ENCODE measurements at regions not wholly inside any gene's neighbourhood (a gene's known extent, or its start where the extent isn't known, plus 50 kb on each side); places are given as distances from the start of the nearest gene placed in this dataset.

GRCh38 chr13:105602956-105603670 lies 932.3 kb downstream of the EFNB2 start:
- no peak for DNase-seq (ENCODE audit: low read depth)

- no peak for DNase-seq (ENCODE audit: low read depth)
These were observed 935.9 kb downstream of the EFNB2 start for GRCh38 chr13:105599477-105600037.

- no peak for DNase-seq (ENCODE audit: low read depth)
These were observed 936.9 kb downstream of the EFNB2 start for GRCh38 chr13:105598529-105598928.

GRCh38 chr13:105597573-105597972 lies 937.9 kb downstream of the EFNB2 start:
- DNase-seq (ENCODE audit: low read depth) = no peak

GRCh38 chr13:105595471-105595870 lies 940.0 kb downstream of the EFNB2 start:
- DNase-seq (ENCODE audit: low read depth) = no peak

GRCh38 chr13:105591277-105591676 lies 944.2 kb downstream of the EFNB2 start:
- no peak for DNase-seq (ENCODE audit: low read depth)

GRCh38 chr13:105587786-105588185 lies 947.7 kb downstream of the EFNB2 start:
- DNase-seq (ENCODE audit: low read depth) = no peak

- DNase-seq (ENCODE audit: low read depth) = no peak
These were observed 955.4 kb downstream of the EFNB2 start for GRCh38 chr13:105579821-105580710.

- no peak for DNase-seq (ENCODE audit: low read depth)
These were observed 962.3 kb downstream of the EFNB2 start for GRCh38 chr13:105573136-105573535.

- no peak for DNase-seq (ENCODE audit: low read depth)
These were observed 963.1 kb downstream of the EFNB2 start for GRCh38 chr13:105572401-105572800.

- DNase-seq (ENCODE audit: low read depth) = no peak
These were observed 965.6 kb downstream of the EFNB2 start for GRCh38 chr13:105569816-105570215.

GRCh38 chr13:105567951-105568525 lies 967.4 kb downstream of the EFNB2 start:
- DNase-seq (ENCODE audit: low read depth) = no peak

GRCh38 chr13:105565136-105565727 lies 970.2 kb downstream of the EFNB2 start:
- DNase-seq (ENCODE audit: low read depth) = no peak

GRCh38 chr13:105552078-105552477 lies 983.4 kb downstream of the EFNB2 start:
- DNase-seq (ENCODE audit: low read depth) = no peak

GRCh38 chr13:105547851-105548250 lies 987.6 kb downstream of the EFNB2 start:
- no peak for DNase-seq (ENCODE audit: low read depth)

GRCh38 chr13:105545811-105546210 lies 989.7 kb downstream of the EFNB2 start:
- no peak for DNase-seq (ENCODE audit: low read depth)

GRCh38 chr13:105543742-105544141 lies 991.7 kb downstream of the EFNB2 start:
- no peak for DNase-seq (ENCODE audit: low read depth)

- DNase-seq (ENCODE audit: low read depth) = no peak
These were observed 993.9 kb downstream of the EFNB2 start for GRCh38 chr13:105541565-105541964.

GRCh38 chr13:105538346-105538745 lies 997.1 kb downstream of the EFNB2 start:
- DNase-seq (ENCODE audit: low read depth) = no peak

- no peak for DNase-seq (ENCODE audit: low read depth)
These were observed 998.3 kb downstream of the EFNB2 start for GRCh38 chr13:105537113-105537512.

- no peak for DNase-seq (ENCODE audit: low read depth)
These were observed 1005.0 kb downstream of the EFNB2 start for GRCh38 chr13:105530468-105530867.

- no peak for DNase-seq (ENCODE audit: low read depth)
These were observed 1008.3 kb downstream of the EFNB2 start for GRCh38 chr13:105527127-105527526.

All from stimulated activated CD8-positive, alpha-beta memory T cell treated with anti-CD3 and anti-CD28 coated beads, Interleukin-4, amount 100 ng/mL, for 24 hours (primary cell).